ENCODE measurements at regions not wholly inside any gene's neighbourhood (a gene's known extent, or its start where the extent isn't known, plus 50 kb on each side); places are given as distances from the start of the nearest gene placed in this dataset.

DNA sequence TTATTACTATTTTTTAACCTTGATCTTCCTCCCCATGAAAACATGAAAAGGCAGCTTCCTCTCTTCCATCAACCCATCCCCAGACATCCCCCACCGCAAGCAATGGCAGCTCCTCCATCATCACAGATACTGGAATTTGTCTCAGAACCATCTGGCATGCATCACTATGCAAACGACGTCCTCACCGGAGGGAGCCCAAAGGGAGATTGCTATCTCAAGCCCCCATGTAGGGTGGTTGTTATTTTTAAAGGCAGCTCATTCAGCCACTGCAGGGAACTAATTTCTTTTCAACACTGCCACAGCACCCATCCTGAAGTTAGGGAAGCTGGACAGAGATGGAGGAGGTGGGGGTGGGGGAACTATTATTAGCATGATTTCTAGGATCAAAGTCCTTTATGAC lies 222.5 kb downstream of the FOXL1 start:
- Histone ChIP-seq H3K4me1 (ENCODE audit: control insufficient read depth, insufficient read depth, low read length, poor library complexity, severe bottlenecking) (peaks cover 18% of the 10 kb centered on the region), H3K4me3 (ENCODE audit: extremely low read depth, insufficient read depth, low read length, poor library complexity, severe bottlenecking) (no peak overlapping the region)
- WGBS, 2 experiments (ENCODE audit: insufficient coverage in 2 of 2), result no CpG with 5 or more reads among the region's 4 CpGs

DNA sequence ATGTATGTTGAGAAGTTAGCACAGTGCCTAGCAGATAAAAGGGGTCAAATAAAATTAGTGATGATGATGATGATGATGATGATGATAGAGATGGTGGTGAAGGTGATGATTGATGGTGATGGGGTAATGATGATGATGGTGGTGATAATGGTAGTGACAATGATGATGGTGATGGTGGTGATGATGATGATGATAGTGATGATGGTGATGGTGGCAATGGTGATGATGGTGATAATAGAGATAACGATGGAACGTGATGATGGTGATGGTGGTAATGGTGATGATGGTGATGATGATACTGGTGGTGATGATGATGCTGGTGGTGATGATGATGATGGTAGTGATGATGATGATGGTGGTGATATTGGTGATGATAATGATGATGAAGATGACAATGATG lies 223.7 kb downstream of the FOXL1 start:
- WGBS, 2 experiments (ENCODE audit: insufficient coverage in 2 of 2), result 87 to 95% methylated on average over 2 of the region's 2 CpGs
- H3K4me3 ChIP-seq (ENCODE audit: extremely low read depth, insufficient read depth, low read length, poor library complexity, severe bottlenecking), result no peak overlapping the region
- peaks cover 20% of the 10 kb centered on the region for H3K4me1 ChIP-seq (ENCODE audit: control insufficient read depth, insufficient read depth, low read length, poor library complexity, severe bottlenecking)
- H3K36me3 ChIP-seq (ENCODE audit: control insufficient read depth, insufficient read depth, low read length), result no peaks in the 10 kb centered on the region
- H3K9me3 ChIP-seq (ENCODE audit: control insufficient read depth, low read length), result peaks cover 5% of the 10 kb centered on the region
- no peak overlapping the region for H3K27ac ChIP-seq (ENCODE audit: low read depth, low read length, severe bottlenecking)

More for the DNA sequence above, 222.5 kb downstream of the FOXL1 start:
- Histone ChIP-seq H3K9me3 (ENCODE audit: control insufficient read depth, low read length) (peaks cover under 1% of the 10 kb centered on the region), H3K36me3 (ENCODE audit: control insufficient read depth, insufficient read depth, low read length) (no peaks in the 10 kb centered on the region), H3K27ac (ENCODE audit: low read depth, low read length, severe bottlenecking) (no peak overlapping the region)

GRCh38 chr16:86805188-86805587 lies 226.8 kb downstream of the FOXL1 start:
- H3K4me3 ChIP-seq (ENCODE audit: extremely low read depth, insufficient read depth, low read length, poor library complexity, severe bottlenecking), result no peak overlapping the region
- WGBS, 2 experiments (ENCODE audit: insufficient coverage in 2 of 2), result 90 to 95% methylated on average over 2 to 6 of the region's 6 CpGs
- no peak overlapping the region for H3K27ac ChIP-seq (ENCODE audit: low read depth, low read length, severe bottlenecking)
- peaks cover 19% of the 10 kb centered on the region for H3K4me1 ChIP-seq (ENCODE audit: control insufficient read depth, insufficient read depth, low read length, poor library complexity, severe bottlenecking)
- no peaks in the 10 kb centered on the region for H3K36me3 ChIP-seq (ENCODE audit: control insufficient read depth, insufficient read depth, low read length)
- peaks cover 5% of the 10 kb centered on the region for H3K9me3 ChIP-seq (ENCODE audit: control insufficient read depth, low read length)

DNA sequence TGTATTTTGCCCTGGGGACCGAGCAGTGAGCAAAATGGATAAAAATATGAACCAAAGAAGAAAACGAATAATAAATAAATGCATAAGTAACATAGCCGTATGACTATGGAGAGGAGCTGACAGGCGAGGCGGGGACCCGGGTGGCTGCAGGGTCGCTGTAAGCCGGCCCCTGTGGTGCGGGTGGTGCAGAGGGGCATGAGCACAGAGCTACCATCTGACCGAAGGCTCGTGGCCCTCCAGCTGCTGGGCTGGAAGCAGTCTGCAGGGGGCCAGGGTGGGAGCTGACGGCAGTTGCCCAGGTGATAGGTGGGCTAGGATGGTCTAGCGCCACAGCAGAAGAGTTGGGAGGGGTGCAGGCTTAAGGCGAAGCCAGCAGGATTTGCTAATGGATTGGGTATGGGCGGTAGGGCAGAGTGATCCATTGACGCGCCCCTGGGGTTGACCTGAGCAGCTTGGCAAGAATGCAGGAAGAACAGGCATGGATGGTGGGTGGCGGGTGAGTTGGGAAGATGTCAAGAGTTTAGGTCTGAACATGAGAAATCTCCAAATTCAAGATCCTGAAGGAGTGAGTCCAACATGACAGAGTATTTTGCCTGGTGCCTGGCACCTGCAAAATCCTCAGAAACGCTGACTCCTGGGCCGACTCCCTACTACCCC lies 228.0 kb downstream of the FOXL1 start:
- H3K9me3 ChIP-seq (ENCODE audit: control insufficient read depth, low read length), result peaks cover 5% of the 10 kb centered on the region
- peaks cover 11% of the 10 kb centered on the region for H3K4me1 ChIP-seq (ENCODE audit: control insufficient read depth, insufficient read depth, low read length, poor library complexity, severe bottlenecking)
- 81 to 89% methylated on average over 17 of the region's 20 CpGs for WGBS, 2 experiments (ENCODE audit: insufficient coverage in 2 of 2)
- H3K4me3 ChIP-seq (ENCODE audit: extremely low read depth, insufficient read depth, low read length, poor library complexity, severe bottlenecking), result no peak overlapping the region
- H3K36me3 ChIP-seq (ENCODE audit: control insufficient read depth, insufficient read depth, low read length), result no peaks in the 10 kb centered on the region
- no peak overlapping the region for H3K27ac ChIP-seq (ENCODE audit: low read depth, low read length, severe bottlenecking)

DNA sequence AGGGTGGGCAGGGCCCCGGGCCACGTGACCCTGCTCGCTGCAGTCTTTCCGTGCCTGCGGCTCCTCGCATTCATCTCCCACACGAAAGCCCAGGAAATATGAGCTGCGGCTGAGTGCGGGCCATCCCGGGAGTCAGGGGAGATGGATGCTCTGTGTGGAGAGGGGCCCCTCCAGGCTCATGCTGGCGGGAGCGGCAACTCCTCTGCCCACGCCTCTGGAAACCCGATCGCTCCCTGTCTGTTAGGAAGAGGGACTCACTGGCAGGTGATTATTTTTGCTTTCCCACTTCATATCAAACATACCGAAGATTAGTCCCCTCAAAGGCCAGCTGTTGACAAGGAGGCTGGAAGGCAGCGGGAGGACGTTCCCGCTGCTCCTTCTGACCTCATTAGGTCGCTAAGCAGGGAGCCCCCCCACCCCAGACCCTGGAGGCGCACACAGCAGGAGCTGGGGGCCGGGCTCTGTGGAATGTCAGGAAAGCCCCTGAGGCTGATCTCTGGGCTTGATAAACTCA lies 228.5 kb downstream of the FOXL1 start:
- Histone ChIP-seq H3K9me3 (ENCODE audit: control insufficient read depth, low read length) (peaks cover 5% of the 10 kb centered on the region), H3K4me3 (ENCODE audit: extremely low read depth, insufficient read depth, low read length, poor library complexity, severe bottlenecking) (no peak overlapping the region), H3K36me3 (ENCODE audit: control insufficient read depth, insufficient read depth, low read length) (no peaks in the 10 kb centered on the region), H3K4me1 (ENCODE audit: control insufficient read depth, insufficient read depth, low read length, poor library complexity, severe bottlenecking) (peaks cover 8% of the 10 kb centered on the region), H3K27ac (ENCODE audit: low read depth, low read length, severe bottlenecking) (no peak overlapping the region)
- WGBS, 2 experiments (ENCODE audit: insufficient coverage in 2 of 2), result 15 to 25% methylated on average over 5 to 12 of the region's 22 CpGs

GRCh38 chr16:86808863-86809444 lies 230.6 kb downstream of the FOXL1 start:
- Histone ChIP-seq H3K4me3 (ENCODE audit: extremely low read depth, insufficient read depth, low read length, poor library complexity, severe bottlenecking) (no peak overlapping the region), H3K4me1 (ENCODE audit: control insufficient read depth, insufficient read depth, low read length, poor library complexity, severe bottlenecking) (peaks cover 8% of the 10 kb centered on the region), H3K36me3 (ENCODE audit: control insufficient read depth, insufficient read depth, low read length) (no peaks in the 10 kb centered on the region), H3K9me3 (ENCODE audit: control insufficient read depth, low read length) (peaks cover 5% of the 10 kb centered on the region), H3K27ac (ENCODE audit: low read depth, low read length, severe bottlenecking) (no peak overlapping the region)
- 90 to 91% methylated on average over 14 to 18 of the region's 18 CpGs for WGBS, 2 experiments (ENCODE audit: insufficient coverage in 2 of 2)

- Histone ChIP-seq H3K9me3 (ENCODE audit: control insufficient read depth, low read length) (peaks cover 5% of the 10 kb centered on the region), H3K36me3 (ENCODE audit: control insufficient read depth, insufficient read depth, low read length) (no peaks in the 10 kb centered on the region), H3K4me1 (ENCODE audit: control insufficient read depth, insufficient read depth, low read length, poor library complexity, severe bottlenecking) (peaks cover 8% of the 10 kb centered on the region), H3K27ac (ENCODE audit: low read depth, low read length, severe bottlenecking) (no peak overlapping the region), H3K4me3 (ENCODE audit: extremely low read depth, insufficient read depth, low read length, poor library complexity, severe bottlenecking) (no peak overlapping the region)
- 81% methylated on average over 6 to 8 of the region's 8 CpGs for WGBS, 2 experiments (ENCODE audit: insufficient coverage in 2 of 2)
Measured at GRCh38 chr16:86809458-86809955, 231.2 kb downstream of the FOXL1 start.

GRCh38 chr16:86810062-86810461 lies 231.7 kb downstream of the FOXL1 start:
- Histone ChIP-seq H3K4me1 (ENCODE audit: control insufficient read depth, insufficient read depth, low read length, poor library complexity, severe bottlenecking) (peaks cover 8% of the 10 kb centered on the region), H3K27ac (ENCODE audit: low read depth, low read length, severe bottlenecking) (no peak overlapping the region), H3K36me3 (ENCODE audit: control insufficient read depth, insufficient read depth, low read length) (no peaks in the 10 kb centered on the region), H3K4me3 (ENCODE audit: extremely low read depth, insufficient read depth, low read length, poor library complexity, severe bottlenecking) (no peak overlapping the region), H3K9me3 (ENCODE audit: control insufficient read depth, low read length) (peaks cover 5% of the 10 kb centered on the region)
- 83 to 95% methylated on average over 1 to 2 of the region's 2 CpGs for WGBS, 2 experiments (ENCODE audit: insufficient coverage in 2 of 2)

GRCh38 chr16:86812363-86812970 lies 234.1 kb downstream of the FOXL1 start:
- Histone ChIP-seq H3K9me3 (ENCODE audit: control insufficient read depth, low read length) (no peaks in the 10 kb centered on the region), H3K27ac (ENCODE audit: low read depth, low read length, severe bottlenecking) (no peak overlapping the region), H3K4me1 (ENCODE audit: control insufficient read depth, insufficient read depth, low read length, poor library complexity, severe bottlenecking) (peaks cover under 1% of the 10 kb centered on the region), H3K36me3 (ENCODE audit: control insufficient read depth, insufficient read depth, low read length) (no peaks in the 10 kb centered on the region), H3K4me3 (ENCODE audit: extremely low read depth, insufficient read depth, low read length, poor library complexity, severe bottlenecking) (no peak overlapping the region)
- WGBS, 2 experiments (ENCODE audit: insufficient coverage in 2 of 2), result 72 to 80% methylated on average over 2 of the region's 2 CpGs

DNA sequence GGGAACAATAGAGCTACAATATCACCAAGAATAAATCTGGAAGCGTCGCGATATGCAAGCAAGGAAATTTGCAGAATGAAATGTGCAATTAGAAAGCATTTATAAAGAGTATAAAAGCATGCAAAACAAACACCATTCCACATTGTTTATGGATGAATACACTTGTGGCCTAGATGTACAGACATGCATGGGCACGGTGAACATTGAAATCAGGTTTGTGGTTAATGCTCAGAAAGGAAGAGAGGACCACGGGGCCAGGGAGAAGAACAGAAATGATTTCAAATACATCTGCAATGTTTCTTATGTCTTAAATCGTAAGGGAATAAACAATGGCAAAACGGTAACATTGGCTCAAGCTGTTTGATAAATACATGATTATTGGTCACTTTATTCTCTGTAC lies 235.9 kb downstream of the FOXL1 start:
- Histone ChIP-seq H3K9me3 (ENCODE audit: control insufficient read depth, low read length) (no peaks in the 10 kb centered on the region), H3K27ac (ENCODE audit: low read depth, low read length, severe bottlenecking) (no peak overlapping the region), H3K4me1 (ENCODE audit: control insufficient read depth, insufficient read depth, low read length, poor library complexity, severe bottlenecking) (no peaks in the 10 kb centered on the region), H3K36me3 (ENCODE audit: control insufficient read depth, insufficient read depth, low read length) (no peaks in the 10 kb centered on the region), H3K4me3 (ENCODE audit: extremely low read depth, insufficient read depth, low read length, poor library complexity, severe bottlenecking) (no peak overlapping the region)
- WGBS, 2 experiments (ENCODE audit: insufficient coverage in 2 of 2), result 94 to 98% methylated on average over 4 of the region's 7 CpGs
